ENCODE measurements at regions not wholly inside any gene's neighbourhood (a gene's known extent, or its start where the extent isn't known, plus 50 kb on each side); places are given as distances from the start of the nearest gene placed in this dataset.

DNA sequence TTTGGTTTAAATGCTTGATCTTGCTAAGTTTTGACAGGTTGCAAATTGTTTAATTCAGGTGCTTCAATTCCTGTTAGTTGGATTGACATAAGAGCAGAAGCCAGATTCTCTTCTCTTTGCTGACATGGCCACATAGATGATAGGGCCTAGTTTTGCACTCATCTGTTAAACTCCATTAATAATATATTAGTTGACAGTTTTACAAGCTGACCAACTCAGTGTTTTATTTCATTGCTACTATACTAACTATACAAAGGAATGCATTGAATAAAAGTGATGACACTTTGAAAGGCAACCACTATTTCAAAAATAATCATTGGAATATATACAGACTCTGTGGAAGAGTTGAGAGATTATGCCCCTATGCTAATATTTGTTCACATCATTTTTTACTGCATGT, 255.6 kb upstream of the DPYD start:
- TF ChIP-seq, protein P1, sequence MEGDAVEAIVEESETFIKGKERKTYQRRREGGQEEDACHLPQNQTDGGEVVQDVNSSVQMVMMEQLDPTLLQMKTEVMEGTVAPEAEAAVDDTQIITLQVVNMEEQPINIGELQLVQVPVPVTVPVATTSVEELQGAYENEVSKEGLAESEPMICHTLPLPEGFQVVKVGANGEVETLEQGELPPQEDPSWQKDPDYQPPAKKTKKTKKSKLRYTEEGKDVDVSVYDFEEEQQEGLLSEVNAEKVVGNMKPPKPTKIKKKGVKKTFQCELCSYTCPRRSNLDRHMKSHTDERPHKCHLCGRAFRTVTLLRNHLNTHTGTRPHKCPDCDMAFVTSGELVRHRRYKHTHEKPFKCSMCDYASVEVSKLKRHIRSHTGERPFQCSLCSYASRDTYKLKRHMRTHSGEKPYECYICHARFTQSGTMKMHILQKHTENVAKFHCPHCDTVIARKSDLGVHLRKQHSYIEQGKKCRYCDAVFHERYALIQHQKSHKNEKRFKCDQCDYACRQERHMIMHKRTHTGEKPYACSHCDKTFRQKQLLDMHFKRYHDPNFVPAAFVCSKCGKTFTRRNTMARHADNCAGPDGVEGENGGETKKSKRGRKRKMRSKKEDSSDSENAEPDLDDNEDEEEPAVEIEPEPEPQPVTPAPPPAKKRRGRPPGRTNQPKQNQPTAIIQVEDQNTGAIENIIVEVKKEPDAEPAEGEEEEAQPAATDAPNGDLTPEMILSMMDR (IDR thresholded peaks at IDR 0.05; ENCODE audit: extremely low read depth, insufficient read depth, missing control alignments), result no peak
- in situ Hi-C loops (cut with MboI; ENCODE audit: low pct_unique_long_range_greater_than_20kb, low sequenced_read_pairs, unreplicated experiment), result no loop called here
- DNase-seq (ENCODE audit: low spot score), result no peak

GRCh38 chr1:98172578-98172977, 251.7 kb upstream of the DPYD start:
- in situ Hi-C loops (cut with MboI; ENCODE audit: low pct_unique_long_range_greater_than_20kb, low sequenced_read_pairs, unreplicated experiment), result no loop called here
- no peak for DNase-seq (ENCODE audit: low spot score)
- TF ChIP-seq, protein P1 (IDR thresholded peaks at IDR 0.05; ENCODE audit: extremely low read depth, insufficient read depth, missing control alignments), result no peak

- in situ Hi-C loops (cut with MboI; ENCODE audit: low pct_unique_long_range_greater_than_20kb, low sequenced_read_pairs, unreplicated experiment), result no loop called here
- TF ChIP-seq, protein P1 (IDR thresholded peaks at IDR 0.05; ENCODE audit: extremely low read depth, insufficient read depth, missing control alignments), result no peak
- DNase-seq (ENCODE audit: low spot score), result no peak
Measured at GRCh38 chr1:98172022-98172421, 251.2 kb upstream of the DPYD start.

GRCh38 chr1:98164509-98164908, 243.7 kb upstream of the DPYD start:
- no peak for DNase-seq (ENCODE audit: low spot score)
- in situ Hi-C loops (cut with MboI; ENCODE audit: low pct_unique_long_range_greater_than_20kb, low sequenced_read_pairs, unreplicated experiment), result no loop called here
- TF ChIP-seq, protein P1 (IDR thresholded peaks at IDR 0.05; ENCODE audit: extremely low read depth, insufficient read depth, missing control alignments), result no peak

DNA sequence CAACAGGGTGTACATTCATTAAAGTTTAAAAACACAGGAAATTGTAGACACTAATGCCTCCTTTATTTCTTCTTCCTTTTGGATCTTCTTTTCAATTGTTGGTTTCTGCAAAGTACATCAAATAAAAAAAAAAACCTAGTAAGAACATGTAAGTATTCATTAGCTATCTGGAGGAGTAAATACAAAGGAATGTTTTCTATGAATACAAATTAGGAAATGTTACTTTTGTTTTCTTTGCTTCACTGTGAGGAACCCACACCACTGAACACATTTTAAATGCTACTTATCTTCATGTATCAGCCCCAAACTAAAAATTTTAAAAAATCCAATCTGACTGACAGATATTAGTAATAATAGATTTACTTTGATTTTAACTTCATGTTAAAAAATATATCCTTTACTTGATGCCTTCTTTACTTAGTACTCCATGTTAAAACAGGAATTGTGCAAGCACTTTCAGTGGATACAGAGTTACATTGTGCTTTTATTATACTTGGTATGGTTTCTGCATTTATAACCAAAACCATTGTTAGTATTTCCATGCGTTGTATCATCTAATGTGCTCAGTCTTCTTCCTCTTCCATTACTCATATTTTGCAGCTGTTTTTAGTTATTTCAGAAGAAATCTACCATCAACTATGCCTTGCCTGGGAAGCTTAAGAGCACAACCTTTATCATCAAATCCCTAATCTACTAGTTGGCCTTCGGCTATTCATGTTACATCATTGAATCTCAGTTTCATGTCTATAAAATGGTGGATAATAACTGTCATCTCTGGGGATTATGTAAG, 236.9 kb upstream of the DPYD start:
- DNase-seq (ENCODE audit: low spot score), result no peak
- TF ChIP-seq, protein P1 (IDR thresholded peaks at IDR 0.05; ENCODE audit: extremely low read depth, insufficient read depth, missing control alignments), result no peak
- in situ Hi-C loops (cut with MboI; ENCODE audit: low pct_unique_long_range_greater_than_20kb, low sequenced_read_pairs, unreplicated experiment), result no loop called here

DNA sequence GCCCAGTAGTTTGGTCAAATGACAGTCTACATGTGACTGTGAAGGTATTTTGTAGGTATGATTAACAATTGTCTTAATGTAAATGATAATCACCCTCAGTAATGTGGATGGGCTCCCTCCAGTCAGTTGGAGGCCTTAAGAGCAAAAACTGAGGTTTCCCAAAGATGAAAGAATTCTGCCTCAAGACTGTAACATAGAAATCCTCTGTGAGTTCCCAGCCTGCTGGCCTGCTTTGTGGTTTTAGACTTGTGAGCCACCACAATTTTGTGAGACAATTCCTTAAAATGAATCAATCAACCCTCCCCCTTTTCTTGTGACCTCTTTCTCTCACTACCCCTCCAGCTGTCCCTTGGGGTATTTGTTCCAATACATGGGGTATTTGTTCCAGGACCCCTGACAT, 226.4 kb upstream of the DPYD start:
- DNase-seq (ENCODE audit: low spot score), result no peak
- TF ChIP-seq, protein P1 (IDR thresholded peaks at IDR 0.05; ENCODE audit: extremely low read depth, insufficient read depth, missing control alignments), result no peak
- in situ Hi-C loops (cut with MboI; ENCODE audit: low pct_unique_long_range_greater_than_20kb, low sequenced_read_pairs, unreplicated experiment), result no loop called here
